ENCODE measurements at regions not wholly inside any gene's neighbourhood (a gene's known extent, or its start where the extent isn't known, plus 50 kb on each side); places are given as distances from the start of the nearest gene placed in this dataset.

DNA sequence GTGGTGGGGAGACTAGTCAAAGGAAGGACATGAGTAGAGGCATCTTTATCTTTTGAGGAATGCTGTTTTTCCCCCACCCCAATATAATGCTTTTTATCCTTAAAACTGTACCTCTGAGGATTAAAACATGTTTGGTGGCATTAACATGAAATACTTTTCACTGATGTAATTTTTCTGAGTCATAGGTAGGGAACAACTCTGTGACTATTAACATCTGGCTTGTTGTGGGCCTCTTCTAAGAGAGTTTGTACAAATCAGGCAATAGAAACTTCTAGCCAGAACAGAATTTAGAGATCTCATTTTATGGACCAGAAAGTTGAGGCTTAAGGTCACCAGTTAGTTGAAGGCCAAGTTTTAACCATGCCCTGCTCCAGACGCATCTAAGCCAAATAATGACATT is 207.6 kb downstream of the SOX3 start:
- no peak overlapping the region for H3K4me3 ChIP-seq (replicated peaks in 1 of 2; ENCODE audit: low read depth in 2 of 2, low read length in 2 of 2)
- TF ChIP-seq, protein P1, sequence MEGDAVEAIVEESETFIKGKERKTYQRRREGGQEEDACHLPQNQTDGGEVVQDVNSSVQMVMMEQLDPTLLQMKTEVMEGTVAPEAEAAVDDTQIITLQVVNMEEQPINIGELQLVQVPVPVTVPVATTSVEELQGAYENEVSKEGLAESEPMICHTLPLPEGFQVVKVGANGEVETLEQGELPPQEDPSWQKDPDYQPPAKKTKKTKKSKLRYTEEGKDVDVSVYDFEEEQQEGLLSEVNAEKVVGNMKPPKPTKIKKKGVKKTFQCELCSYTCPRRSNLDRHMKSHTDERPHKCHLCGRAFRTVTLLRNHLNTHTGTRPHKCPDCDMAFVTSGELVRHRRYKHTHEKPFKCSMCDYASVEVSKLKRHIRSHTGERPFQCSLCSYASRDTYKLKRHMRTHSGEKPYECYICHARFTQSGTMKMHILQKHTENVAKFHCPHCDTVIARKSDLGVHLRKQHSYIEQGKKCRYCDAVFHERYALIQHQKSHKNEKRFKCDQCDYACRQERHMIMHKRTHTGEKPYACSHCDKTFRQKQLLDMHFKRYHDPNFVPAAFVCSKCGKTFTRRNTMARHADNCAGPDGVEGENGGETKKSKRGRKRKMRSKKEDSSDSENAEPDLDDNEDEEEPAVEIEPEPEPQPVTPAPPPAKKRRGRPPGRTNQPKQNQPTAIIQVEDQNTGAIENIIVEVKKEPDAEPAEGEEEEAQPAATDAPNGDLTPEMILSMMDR (IDR thresholded peaks at IDR 0.05; ENCODE audit: low read depth, low read length) = no peak
- DNase-seq (ENCODE audit: low read depth in 2 of 2) = no peak

DNA sequence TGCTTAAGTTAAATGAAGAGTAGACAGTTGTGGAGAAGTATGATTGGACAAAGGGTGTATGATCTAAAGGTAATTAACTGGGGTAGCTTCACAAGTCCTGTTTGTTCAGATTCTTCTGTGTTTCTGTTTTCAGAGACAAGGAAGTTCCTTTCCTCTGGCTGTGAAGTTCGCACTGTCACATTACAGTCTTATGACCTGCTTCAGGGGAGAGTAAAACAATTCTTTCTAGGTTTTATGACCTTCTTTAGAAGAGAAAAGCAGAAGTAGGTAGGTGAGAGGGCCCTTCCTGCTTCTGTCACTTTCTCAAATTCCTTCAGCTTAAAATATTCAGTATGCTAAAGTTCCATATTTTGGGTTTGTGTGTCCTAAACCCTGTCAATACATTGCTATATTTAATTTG is 211.9 kb downstream of the SOX3 start:
- DNase-seq (ENCODE audit: low read depth in 2 of 2) = no peak
- TF ChIP-seq, protein P1 (IDR thresholded peaks at IDR 0.05; ENCODE audit: low read depth, low read length) = no peak
- no peak overlapping the region for H3K4me3 ChIP-seq (replicated peaks in 1 of 2; ENCODE audit: low read depth in 2 of 2, low read length in 2 of 2)

DNA sequence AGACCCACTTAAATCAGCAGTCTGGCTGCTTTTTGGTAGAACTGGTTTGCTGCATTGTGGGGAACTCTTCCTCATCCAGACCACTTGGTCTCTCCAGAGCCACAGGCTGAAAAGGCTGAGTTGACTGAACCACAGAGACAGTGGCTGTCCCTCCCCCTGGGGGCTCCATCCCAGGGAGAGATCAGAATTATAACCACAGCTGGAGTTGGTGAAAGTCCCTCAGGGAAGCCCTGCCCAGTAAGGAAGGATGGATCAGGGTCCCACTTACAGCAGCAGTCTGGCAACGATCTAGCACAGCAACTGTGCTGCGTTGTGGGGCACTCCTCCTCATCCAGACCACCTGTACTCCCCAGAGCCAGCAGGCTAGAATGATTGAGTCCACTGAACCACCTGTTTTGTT is 212.7 kb downstream of the SOX3 start:
- no peak overlapping the region for H3K4me3 ChIP-seq (replicated peaks in 1 of 2; ENCODE audit: low read depth in 2 of 2, low read length in 2 of 2)
- TF ChIP-seq, protein P1 (IDR thresholded peaks at IDR 0.05; ENCODE audit: low read depth, low read length) = no peak
- no peak for DNase-seq (ENCODE audit: low read depth in 2 of 2)

DNA sequence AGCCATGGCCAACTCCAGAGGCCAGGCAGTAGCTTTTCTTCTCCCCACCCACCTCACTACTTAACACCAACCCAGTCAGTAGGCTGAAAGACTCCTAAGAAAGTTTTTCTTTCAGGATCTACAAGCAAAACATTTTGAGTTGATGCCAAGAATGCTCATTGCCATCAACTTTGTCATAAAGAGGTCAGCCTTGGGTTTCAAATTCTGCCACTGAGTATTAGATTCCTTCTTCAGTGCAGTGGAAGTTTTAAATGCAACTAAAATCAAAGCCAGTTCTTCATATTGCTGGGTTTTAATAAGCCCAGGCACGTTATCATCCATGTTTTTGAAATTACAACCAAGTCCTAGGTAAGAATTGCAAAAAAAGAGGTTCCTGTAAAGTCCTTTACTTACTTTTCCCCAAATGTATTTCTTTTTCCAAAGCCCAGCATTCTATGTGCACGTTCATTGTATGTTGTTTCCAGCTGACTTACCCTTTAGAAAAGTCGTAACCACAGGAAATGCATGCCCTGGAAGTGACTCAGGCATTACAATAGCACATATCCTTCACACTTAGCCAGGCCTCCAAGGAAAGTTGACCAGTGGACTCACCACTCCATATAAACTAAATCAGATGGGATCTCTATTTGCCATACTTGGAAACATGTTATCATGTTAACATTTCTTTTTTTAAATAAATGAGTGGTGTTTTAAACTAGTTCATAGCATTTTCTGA is 229.9 kb downstream of the SOX3 start:
- TF ChIP-seq, protein P1 (IDR thresholded peaks at IDR 0.05; ENCODE audit: low read depth, low read length) = no peak
- peak; percentile 12 to 55 for DNase-seq (ENCODE audit: low read depth in 2 of 2)
- no peak overlapping the region for H3K4me3 ChIP-seq (replicated peaks in 1 of 2; ENCODE audit: low read depth in 2 of 2, low read length in 2 of 2)

DNA sequence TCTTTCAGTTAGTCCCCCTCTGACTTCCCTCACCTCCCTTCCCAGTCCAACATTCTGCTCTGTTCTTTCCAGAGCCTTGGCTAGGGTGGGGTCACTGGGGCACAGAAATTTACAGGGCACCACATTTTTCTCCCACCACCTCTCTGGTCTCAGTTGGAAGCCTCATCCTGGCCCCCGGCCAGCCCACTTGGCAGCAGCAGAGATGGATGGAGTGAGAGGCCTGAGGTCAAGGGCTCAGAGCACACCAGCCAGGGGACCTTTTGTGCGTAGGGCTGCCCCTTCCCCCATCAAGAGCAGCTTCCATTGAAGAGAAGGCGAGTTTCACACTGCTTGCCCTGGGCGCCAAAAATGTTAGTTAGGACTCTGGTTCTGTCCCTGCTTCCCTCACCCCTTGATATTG is 230.9 kb downstream of the SOX3 start:
- no peak overlapping the region for H3K4me3 ChIP-seq (replicated peaks in 1 of 2; ENCODE audit: low read depth in 2 of 2, low read length in 2 of 2)
- TF ChIP-seq, protein P1 (IDR thresholded peaks at IDR 0.05; ENCODE audit: low read depth, low read length) = no peak
- no peak for DNase-seq (ENCODE audit: low read depth in 2 of 2)

DNA sequence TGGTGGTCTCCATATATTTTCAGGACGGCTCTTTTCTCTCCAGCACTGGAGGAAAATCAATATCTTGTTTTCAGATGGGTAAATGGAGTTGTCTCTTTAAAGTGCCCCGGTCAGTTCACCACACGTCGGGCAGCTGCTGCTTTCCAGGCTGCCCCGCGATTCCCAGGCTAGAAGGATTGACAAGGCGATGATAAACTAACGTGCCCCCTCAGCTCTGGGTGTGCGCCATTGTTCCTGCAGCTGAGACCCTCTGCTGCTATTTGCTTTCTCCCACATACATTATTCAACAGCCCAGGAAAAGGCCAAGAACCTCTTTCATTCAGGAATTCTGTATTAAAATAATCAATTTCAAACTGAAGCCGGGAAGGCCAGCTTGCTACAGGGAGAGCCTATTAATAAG is 254.5 kb downstream of the SOX3 start:
- no peak for DNase-seq (ENCODE audit: low read depth in 2 of 2)
- TF ChIP-seq, protein P1 (IDR thresholded peaks at IDR 0.05; ENCODE audit: low read depth, low read length) = no peak
- H3K4me3 ChIP-seq (replicated peaks in 1 of 2; ENCODE audit: low read depth in 2 of 2, low read length in 2 of 2) = no peak overlapping the region

DNA sequence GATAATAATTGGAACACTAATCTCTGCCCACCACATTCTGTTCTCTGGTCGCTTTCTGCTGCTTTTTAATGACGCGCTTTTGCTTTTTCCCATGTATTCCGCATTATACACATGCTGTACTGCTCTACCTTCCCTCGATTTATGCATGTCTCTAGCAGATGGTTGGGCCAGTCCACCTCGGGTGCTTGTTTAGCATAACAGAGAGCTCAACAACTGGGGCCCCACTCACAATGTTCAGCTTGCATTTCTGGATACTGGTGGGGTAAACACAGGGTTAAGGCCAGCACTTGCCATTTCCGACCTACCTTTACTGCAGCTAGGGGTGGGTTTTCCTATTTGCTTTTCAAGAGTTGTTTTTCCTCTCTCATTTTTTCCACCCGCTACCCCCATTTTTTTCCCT is 255.8 kb downstream of the SOX3 start:
- DNase-seq (ENCODE audit: low read depth in 2 of 2) = no peak
- TF ChIP-seq, protein P1 (IDR thresholded peaks at IDR 0.05; ENCODE audit: low read depth, low read length) = no peak
- no peak overlapping the region for H3K4me3 ChIP-seq (replicated peaks in 1 of 2; ENCODE audit: low read depth in 2 of 2, low read length in 2 of 2)
